DMS 273 (cell line): ENCODE measurements at regions not wholly inside any gene's neighbourhood (a gene's known extent, or its start where the extent isn't known, plus 50 kb on each side); places are given as distances from the start of the nearest gene placed in this dataset.
A peak's percentile ranks its signal among the peaks of the same experiment; 100 is the strongest.

Source experiments
- DNase-seq: peaks from one replicate; lab custom pipeline; 2025; ENCODE audit not compliant: unreplicated experiment; lab: John Stamatoyannopoulos, UW

GRCh38 chr5:34526682-34527305 lies 129.3 kb upstream of the RAI14 start:
- DNase-seq = no peak

- no peak for DNase-seq
Observed at GRCh38 chr5:34529581-34530331, 126.4 kb upstream of the RAI14 start.

- no peak for DNase-seq
Observed at GRCh38 chr5:34530637-34531036, 125.5 kb upstream of the RAI14 start.

GRCh38 chr5:34531751-34532360 lies 124.3 kb upstream of the RAI14 start:
- DNase-seq = no peak

GRCh38 chr5:34533582-34534522 lies 122.3 kb upstream of the RAI14 start:
- DNase-seq = no peak

- DNase-seq = no peak
Observed at GRCh38 chr5:34534523-34535103, 121.5 kb upstream of the RAI14 start.

- no peak for DNase-seq
Observed at GRCh38 chr5:34535433-34535832, 120.7 kb upstream of the RAI14 start.

- no peak for DNase-seq
Observed at GRCh38 chr5:34535944-34536623, 120.0 kb upstream of the RAI14 start.

GRCh38 chr5:34536699-34537098 lies 119.4 kb upstream of the RAI14 start:
- no peak for DNase-seq

- peak; percentile 27 for DNase-seq
Observed at GRCh38 chr5:34538026-34538672, 118.0 kb upstream of the RAI14 start.

GRCh38 chr5:34539183-34539582 lies 116.9 kb upstream of the RAI14 start:
- DNase-seq = no peak

- no peak for DNase-seq
Observed at GRCh38 chr5:34541067-34541466, 115.1 kb upstream of the RAI14 start.

GRCh38 chr5:34542818-34543217 lies 113.3 kb upstream of the RAI14 start:
- DNase-seq = no peak

GRCh38 chr5:34543687-34544086 lies 112.4 kb upstream of the RAI14 start:
- no peak for DNase-seq

GRCh38 chr5:34544403-34544802 lies 111.7 kb upstream of the RAI14 start:
- DNase-seq = no peak

- no peak for DNase-seq
Observed at GRCh38 chr5:34545164-34545563, 111.0 kb upstream of the RAI14 start.

GRCh38 chr5:34545626-34546025 lies 110.5 kb upstream of the RAI14 start:
- no peak for DNase-seq

- no peak for DNase-seq
Observed at GRCh38 chr5:34547300-34548085, 108.6 kb upstream of the RAI14 start.

- DNase-seq = no peak
Observed at GRCh38 chr5:34548086-34548403, 108.1 kb upstream of the RAI14 start.
